Heart right ventricle (tissue), 16 donors: ENCODE measurements at regions not wholly inside any gene's neighbourhood (a gene's known extent, or its start where the extent isn't known, plus 50 kb on each side); places are given as distances from the start of the nearest gene placed in this dataset.

ENCODE experiments used
- ATAC-seq, 8 donors: fragments of 200-7000 bp; cut with Tn5 transposase; one replicate each; pipeline ENCODE4 v1.9.1; 2020; ENCODE audit warnings: mild to moderate bottlenecking in 8 of 8, moderate library complexity in 8 of 8, moderate number of reproducible peaks in 1 of 8
- DNase-seq, 2 donors: peaks; one replicate each; pipeline ENCODE4 v3.0.0-alpha.2; 2020
- H3K27ac ChIP-seq, 10 donors: fragments of 200-600 bp; sonication (generic) in 2 of 10; one replicate each; pipeline versions ENCODE4 v1.5.0 to v1.8.0; 2020 to 2022; ENCODE audit warnings: mild to moderate bottlenecking in 3 of 10
- H3K27me3 ChIP-seq, 7 donors: fragments of 200-600 bp; one replicate each; pipeline ENCODE4 v1.8.0; 2021 to 2022; ENCODE audit warnings: mild to moderate bottlenecking in 2 of 7
- H3K36me3 ChIP-seq, 9 donors: fragments of 200-600 bp; sonication (generic) in 1 of 9; one replicate each; pipeline versions ENCODE4 v1.5.0 to v1.8.0; 2020 to 2022; ENCODE audit warnings: mild to moderate bottlenecking in 2 of 9
- H3K4me1 ChIP-seq, 9 donors: fragments of 200-600 bp; sonication (generic) in 1 of 9; one replicate each; pipeline versions ENCODE4 v1.5.0 to v1.8.0; 2020 to 2022; ENCODE audit warnings: mild to moderate bottlenecking in 4 of 9
- H3K4me3 ChIP-seq, 10 donors: fragments of 200-600 bp; sonication (generic) in 2 of 10; one replicate each; pipeline versions ENCODE4 v1.5.0 to v1.8.0; 2020 to 2022; ENCODE audit warnings: mild to moderate bottlenecking in 7 of 10, moderate library complexity in 2 of 10
- H3K9me3 ChIP-seq, 11 donors: fragments of 200-600 bp in 10 of 11; sonication (generic) in 2 of 11; one replicate each; pipeline versions ENCODE4 v1.5.0 to v1.8.0; 2013 to 2022; ENCODE audit warnings: mild to moderate bottlenecking in 2 of 11, control low read depth in 1 of 11, moderate library complexity in 1 of 11
- WGBS, 2 donors: extraction: QIAGEN DNeasy Blood & Tissue Kit; methylation state at CpG; one replicate each; pipeline ENCODE4 v1.1.7; 2013; ENCODE audit warnings: inconsistent platforms in 1 of 2; 5-methylcytosine and 5-hydroxymethylcytosine counted together
- intact Hi-C, 10 donors: fragments of 100-400 bp; cut with DNase I; formaldehyde crosslinking; loops; one replicate each; pipeline versions ENCODE4 v1.11.1 to v1.14.2; 2022
- TF ChIP-seq, protein P1 (sequence below), 9 donors: fragments of 200-600 bp; sonication (generic) in 2 of 9; IDR thresholded peaks; one replicate each; pipeline versions ENCODE4 v1.5.0 to v1.8.0; 2021 to 2022; ENCODE audit warnings: antibody characterized with exemption in 9 of 9, mild to moderate bottlenecking in 5 of 9, moderate library complexity in 1 of 9
- donor health status: Arrhythmogenic right ventricular cardiomyopathy.
- donor health status: ischemic (EF 13 %, LVEDD 7.1; RV severe dilation, severe dysfunction).
- donor health status: healthy with polysubstance abuse.
- donor health status: DM: no; HTN: yes; CAD: no.
- donor health status: DM: no; HTN: no; CAD: no.
- donor health status: ischemic (EF 25% LVEDD 6.9; RV normal size, moderate dysfunction).
- donor health status: ischemic (EF 25% LVEDD 5.7; RV mildly dilated, moderate dysfunction).
- donor health status: healthy.
- donor health status: DM: yes; HTN: yes; CAD: no.
- donor health status: Ischemic cardiomyopathy.
- donor health status: ischemic (EF 35%, LVEDD 5.7; RV mildly dilated, moderate dysfunction).
- donor health status: nonischemic (EF 11% LVEDD 7.7; RV severe dilation, severe dysfunction).
- donor health status: DM: yes; HTN: yes; CAD: no.
- donor health status: PGD.
- donor health status: ischemic (EF 29% LVEDD 5.4; RV normal size, mild dysfunction).
- donor health status: nonischemic (EF 23%, LVEDD 6.1; RV moderate dilation, normal function).

DNA sequence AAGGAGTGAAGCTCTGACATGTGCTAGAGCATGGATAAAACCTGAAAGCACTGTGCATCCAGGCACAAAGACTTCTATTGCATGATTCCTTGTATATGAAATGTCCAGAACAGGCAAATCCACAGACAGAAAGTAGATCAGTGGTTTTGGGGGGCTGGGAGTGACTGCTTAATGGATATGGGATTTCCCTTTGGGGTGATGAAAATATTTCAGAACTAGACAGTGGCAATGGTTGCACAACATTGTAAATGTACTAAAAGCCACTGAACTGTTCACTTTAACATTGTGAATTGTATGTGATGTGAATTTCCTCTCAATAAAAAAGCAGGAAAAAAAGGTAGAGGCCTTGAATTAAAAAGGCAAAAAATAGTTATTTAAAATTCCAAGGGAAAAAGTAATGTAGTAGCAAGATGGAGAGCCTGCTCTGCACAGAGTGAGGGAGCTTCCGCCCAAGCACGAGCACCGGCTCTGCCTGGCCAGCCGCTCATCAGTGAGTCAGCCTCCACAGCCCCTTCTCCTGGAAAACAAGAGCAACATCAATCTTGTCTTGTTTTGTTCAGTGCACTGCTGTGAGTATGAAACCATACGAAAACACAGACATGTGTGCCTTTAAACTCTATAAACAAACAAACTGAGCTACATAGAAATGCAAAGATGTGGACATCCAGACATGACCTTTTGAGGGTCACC lies 74.6 kb upstream of the THBS2 start:
- Histone ChIP-seq H3K27me3 (peaks cover 0 to 17% (median 9%) of the 10 kb centered on the region in 7 donors), H3K36me3 (no peaks in the 10 kb centered on the region), H3K9me3 (peaks cover 0 to 19% (median 0%) of the 10 kb centered on the region in 11 donors), H3K4me3 (no peak overlapping the region), H3K4me1 (no peaks in the 10 kb centered on the region), H3K27ac (no peak overlapping the region)
- 67 to 70% methylated on average over 5 of the region's 5 CpGs for WGBS, 2 donors
- no peak for DNase-seq
- ATAC-seq: no peak
- TF ChIP-seq, protein P1, sequence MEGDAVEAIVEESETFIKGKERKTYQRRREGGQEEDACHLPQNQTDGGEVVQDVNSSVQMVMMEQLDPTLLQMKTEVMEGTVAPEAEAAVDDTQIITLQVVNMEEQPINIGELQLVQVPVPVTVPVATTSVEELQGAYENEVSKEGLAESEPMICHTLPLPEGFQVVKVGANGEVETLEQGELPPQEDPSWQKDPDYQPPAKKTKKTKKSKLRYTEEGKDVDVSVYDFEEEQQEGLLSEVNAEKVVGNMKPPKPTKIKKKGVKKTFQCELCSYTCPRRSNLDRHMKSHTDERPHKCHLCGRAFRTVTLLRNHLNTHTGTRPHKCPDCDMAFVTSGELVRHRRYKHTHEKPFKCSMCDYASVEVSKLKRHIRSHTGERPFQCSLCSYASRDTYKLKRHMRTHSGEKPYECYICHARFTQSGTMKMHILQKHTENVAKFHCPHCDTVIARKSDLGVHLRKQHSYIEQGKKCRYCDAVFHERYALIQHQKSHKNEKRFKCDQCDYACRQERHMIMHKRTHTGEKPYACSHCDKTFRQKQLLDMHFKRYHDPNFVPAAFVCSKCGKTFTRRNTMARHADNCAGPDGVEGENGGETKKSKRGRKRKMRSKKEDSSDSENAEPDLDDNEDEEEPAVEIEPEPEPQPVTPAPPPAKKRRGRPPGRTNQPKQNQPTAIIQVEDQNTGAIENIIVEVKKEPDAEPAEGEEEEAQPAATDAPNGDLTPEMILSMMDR (IDR thresholded peaks at IDR 0.05): no peak
- intact Hi-C loops: no loop called here

DNA sequence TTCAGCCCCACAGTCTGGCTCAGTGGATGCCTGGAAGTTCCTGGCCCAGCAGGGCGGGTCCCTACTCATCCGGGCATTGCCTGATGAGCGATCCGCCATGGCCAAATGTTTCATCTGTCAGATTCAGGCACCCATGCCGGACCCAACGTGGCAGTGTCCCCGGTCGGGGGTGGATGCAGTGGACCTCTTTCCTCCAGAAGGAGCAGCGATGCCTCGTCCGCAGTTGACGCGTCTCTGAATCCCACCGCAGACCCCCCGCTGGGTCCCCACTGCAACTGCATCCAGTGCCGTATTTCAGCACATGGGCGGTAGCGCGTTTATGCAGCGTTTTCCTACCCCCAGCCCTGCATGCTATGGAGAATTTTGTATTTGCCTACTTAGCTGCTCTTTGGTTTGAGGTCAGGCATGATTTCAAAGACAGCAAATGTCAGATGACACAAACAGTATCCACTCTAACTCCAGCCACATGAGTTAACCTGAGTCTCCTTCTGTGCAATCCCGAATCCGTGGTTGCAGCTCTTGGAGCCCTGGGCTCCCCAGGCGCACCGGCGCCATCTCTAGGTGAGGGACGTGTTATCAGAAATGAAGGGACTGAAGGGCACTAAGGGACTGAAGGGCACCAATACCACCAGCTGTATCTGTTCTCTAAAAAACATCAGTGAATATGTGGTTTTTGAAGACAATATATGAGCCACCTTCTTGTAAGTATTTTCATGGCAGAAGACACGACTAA lies 72.6 kb upstream of the THBS2 start:
- TF ChIP-seq, protein P1 (IDR thresholded peaks at IDR 0.05): peak in 5 of 9 donors; percentile 9 to 22 (median 19)
- Histone ChIP-seq H3K4me3 (no peak overlapping the region), H3K27me3 (peaks cover 0 to 11% (median 4%) of the 10 kb centered on the region in 7 donors), H3K4me1 (no peaks in the 10 kb centered on the region), H3K9me3 (peaks cover 0 to 19% (median 0%) of the 10 kb centered on the region in 11 donors), H3K36me3 (no peaks in the 10 kb centered on the region), H3K27ac (no peak overlapping the region)
- DNase-seq: no peak
- intact Hi-C loops: no loop called here
- WGBS, 2 donors: 75 to 81% methylated on average over 27 of the region's 27 CpGs
- peak in 1 of 8 donors; percentile 63 for ATAC-seq

DNA sequence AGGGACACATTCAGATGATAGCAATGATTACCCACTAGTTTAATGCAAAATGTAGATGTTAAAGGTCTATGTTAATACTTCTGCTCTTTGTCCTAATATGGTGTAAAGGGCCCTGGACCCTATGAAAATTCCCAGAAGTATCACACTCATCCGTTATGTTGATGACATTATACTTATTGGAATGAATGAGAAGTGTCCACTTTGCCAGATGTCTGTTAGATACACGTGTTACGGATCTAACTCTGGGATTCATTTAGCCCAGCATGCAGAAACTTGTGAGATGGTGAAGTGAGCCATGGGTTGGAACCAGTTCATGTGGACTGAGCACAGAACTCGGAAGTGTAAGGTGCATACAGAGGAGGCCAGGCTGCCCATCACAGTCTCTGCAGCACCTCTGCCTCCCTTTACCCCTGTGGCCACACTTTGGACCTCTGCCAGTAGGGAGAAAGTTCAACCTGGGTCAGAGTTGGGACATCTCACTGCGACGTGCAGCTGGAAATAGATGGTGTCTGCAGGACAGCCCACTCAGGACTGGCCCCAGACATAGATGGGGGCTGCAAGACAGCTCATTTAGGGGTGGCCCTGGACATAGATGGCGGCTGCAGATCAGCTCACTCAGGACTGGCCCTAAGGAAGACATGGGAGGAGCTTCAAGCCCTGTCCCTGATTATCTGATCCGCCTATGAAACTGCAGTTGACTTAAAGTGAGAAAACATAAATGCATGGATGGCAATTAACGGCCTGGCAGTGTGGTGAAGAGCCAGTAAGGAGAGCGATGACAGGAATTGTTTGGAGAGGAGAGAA lies 71.2 kb upstream of the THBS2 start:
- Histone ChIP-seq H3K9me3 (peaks cover 0 to 18% (median 0%) of the 10 kb centered on the region in 11 donors), H3K4me1 (no peaks in the 10 kb centered on the region), H3K27me3 (peaks cover 0 to 7% (median 0%) of the 10 kb centered on the region in 7 donors), H3K36me3 (no peaks in the 10 kb centered on the region), H3K27ac (no peak overlapping the region), H3K4me3 (no peak overlapping the region)
- TF ChIP-seq, protein P1 (IDR thresholded peaks at IDR 0.05): no peak
- intact Hi-C loops: no loop called here
- DNase-seq: no peak
- ATAC-seq: peak in 1 of 8 donors; percentile 22
- WGBS, 2 donors: 83 to 84% methylated on average over 10 of the region's 10 CpGs

DNA sequence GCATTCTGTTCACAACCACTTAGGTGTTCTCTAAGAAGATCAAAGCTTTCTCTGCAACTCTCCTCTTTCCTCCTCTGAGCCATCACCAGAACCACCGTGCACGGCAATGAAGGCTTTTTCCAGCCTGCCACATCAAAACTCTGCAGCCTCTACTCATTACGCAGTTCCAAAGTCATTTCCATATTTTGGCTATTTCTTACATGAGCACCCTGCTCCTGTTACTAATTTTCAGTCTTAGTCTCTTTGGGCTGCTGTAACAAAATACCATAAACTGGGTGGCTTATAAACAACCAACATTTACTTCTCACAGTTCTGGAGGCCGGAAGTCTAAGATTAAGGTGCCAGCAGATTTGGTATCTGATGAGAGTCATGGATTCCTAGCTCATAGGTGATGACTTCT lies 70.4 kb upstream of the THBS2 start:
- Histone ChIP-seq H3K4me1 (no peaks in the 10 kb centered on the region), H3K4me3 (no peak overlapping the region), H3K36me3 (no peaks in the 10 kb centered on the region), H3K9me3 (peaks cover 0 to 10% (median 0%) of the 10 kb centered on the region in 11 donors), H3K27ac (no peak overlapping the region), H3K27me3 (peaks cover 0 to 12% (median 0%) of the 10 kb centered on the region in 7 donors)
- intact Hi-C loops: no loop called here
- WGBS, 2 donors: 86 to 89% methylated on average over 4 of the region's 4 CpGs
- no peak for ATAC-seq
- DNase-seq: no peak
- TF ChIP-seq, protein P1 (IDR thresholded peaks at IDR 0.05): no peak
